CD4-positive, alpha-beta T cell treated with Interleukin-6 at 100 ng/mL for 8 hours (primary cell): ENCODE measurements at regions not wholly inside any gene's neighbourhood (a gene's known extent, or its start where the extent isn't known, plus 50 kb on each side); places are given as distances from the start of the nearest gene placed in this dataset.
"Not testable (repeated sequence)": the region's sequence is repeated elsewhere in the genome, so short reads cannot be mapped to it uniquely, and the experiment has no call there.

ENCODE experiments used
- DNase-seq: peaks from one replicate; pipeline ENCODE4 v3.0.0-alpha.2; 2020; ENCODE audit warnings: mixed read lengths, low spot score

- DNase-seq: not testable (repeated sequence)
Measured at GRCh38 chr16:29294951-29295795, 111.3 kb downstream of the NPIPB11 start.

GRCh38 chr16:29294400-29294933, 112.0 kb downstream of the NPIPB11 start:
- not testable (repeated sequence) for DNase-seq

GRCh38 chr16:29293545-29293944, 113.0 kb downstream of the NPIPB11 start:
- not testable (repeated sequence) for DNase-seq

GRCh38 chr16:29292952-29293471, 113.5 kb downstream of the NPIPB11 start:
- not testable (repeated sequence) for DNase-seq

GRCh38 chr16:29291329-29292271, 114.9 kb downstream of the NPIPB11 start:
- DNase-seq: not testable (repeated sequence)

- DNase-seq: peak; percentile 47
Measured at GRCh38 chr16:29290631-29291247, 115.8 kb downstream of the NPIPB11 start.

- not testable (repeated sequence) for DNase-seq
Measured at GRCh38 chr16:29289516-29290239, 116.8 kb downstream of the NPIPB11 start.

- not testable (repeated sequence) for DNase-seq
Measured at GRCh38 chr16:29288711-29289474, 117.6 kb downstream of the NPIPB11 start.

- not testable (repeated sequence) for DNase-seq
Measured at GRCh38 chr16:29287871-29288535, 118.5 kb downstream of the NPIPB11 start.

- DNase-seq: not testable (repeated sequence)
Measured at GRCh38 chr16:29287246-29287645, 119.3 kb downstream of the NPIPB11 start.

- DNase-seq: not testable (repeated sequence)
Measured at GRCh38 chr16:29286796-29287195, 119.7 kb downstream of the NPIPB11 start.

- not testable (repeated sequence) for DNase-seq
Measured at GRCh38 chr16:29286161-29286560, 120.3 kb downstream of the NPIPB11 start.

GRCh38 chr16:29285151-29285885, 121.2 kb downstream of the NPIPB11 start:
- not testable (repeated sequence) for DNase-seq

- DNase-seq: not testable (repeated sequence)
Measured at GRCh38 chr16:29284723-29285122, 121.8 kb downstream of the NPIPB11 start.

GRCh38 chr16:29284159-29284558, 122.4 kb downstream of the NPIPB11 start:
- not testable (repeated sequence) for DNase-seq

GRCh38 chr16:29278097-29278871, 128.2 kb downstream of the NPIPB11 start:
- DNase-seq: not testable (repeated sequence)

GRCh38 chr16:29276446-29276845, 130.1 kb downstream of the NPIPB11 start:
- DNase-seq: not testable (repeated sequence)
